DMS153 treated with DMSO at 0.1 percent for 48 hours (cell line): ENCODE measurements at regions not wholly inside any gene's neighbourhood (a gene's known extent, or its start where the extent isn't known, plus 50 kb on each side); places are given as distances from the start of the nearest gene placed in this dataset.
"Not testable (repeated sequence)": the region's sequence is repeated elsewhere in the genome, so short reads cannot be mapped to it uniquely, and the experiment has no call there.

Experiments
- DNase-seq: peaks from one replicate; lab custom pipeline; 2025; ENCODE audit not compliant: unreplicated experiment; lab: John Stamatoyannopoulos, UW

DNA sequence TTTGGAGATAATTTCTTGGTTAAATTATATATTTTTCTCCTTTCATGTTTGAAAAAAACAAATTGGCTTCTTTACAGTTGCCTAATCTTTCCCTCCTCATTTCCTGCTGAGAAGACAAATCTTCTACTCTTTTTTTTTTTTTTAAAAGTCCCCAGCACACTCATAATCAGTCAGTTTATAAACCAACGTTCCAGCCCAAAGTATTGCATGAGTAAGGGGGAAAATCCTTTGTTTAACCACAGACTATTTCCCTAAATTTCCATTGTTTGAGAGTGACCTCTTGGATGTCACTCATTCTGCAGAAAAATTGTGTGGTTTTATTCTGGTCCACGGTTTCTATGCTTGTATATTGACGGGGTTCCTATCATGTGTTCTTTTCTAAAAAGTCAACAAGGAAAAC is 55.1 kb upstream of the TLR4 start:
- DNase-seq, result no peak

- DNase-seq, result no peak
These were observed 59.1 kb upstream of the TLR4 start for GRCh38 chr9:117644932-117645636.

- peak; percentile 77 for DNase-seq
These were observed 59.9 kb upstream of the TLR4 start for GRCh38 chr9:117644133-117644931.

GRCh38 chr9:117643288-117643654 is 60.9 kb upstream of the TLR4 start:
- no peak for DNase-seq

DNA sequence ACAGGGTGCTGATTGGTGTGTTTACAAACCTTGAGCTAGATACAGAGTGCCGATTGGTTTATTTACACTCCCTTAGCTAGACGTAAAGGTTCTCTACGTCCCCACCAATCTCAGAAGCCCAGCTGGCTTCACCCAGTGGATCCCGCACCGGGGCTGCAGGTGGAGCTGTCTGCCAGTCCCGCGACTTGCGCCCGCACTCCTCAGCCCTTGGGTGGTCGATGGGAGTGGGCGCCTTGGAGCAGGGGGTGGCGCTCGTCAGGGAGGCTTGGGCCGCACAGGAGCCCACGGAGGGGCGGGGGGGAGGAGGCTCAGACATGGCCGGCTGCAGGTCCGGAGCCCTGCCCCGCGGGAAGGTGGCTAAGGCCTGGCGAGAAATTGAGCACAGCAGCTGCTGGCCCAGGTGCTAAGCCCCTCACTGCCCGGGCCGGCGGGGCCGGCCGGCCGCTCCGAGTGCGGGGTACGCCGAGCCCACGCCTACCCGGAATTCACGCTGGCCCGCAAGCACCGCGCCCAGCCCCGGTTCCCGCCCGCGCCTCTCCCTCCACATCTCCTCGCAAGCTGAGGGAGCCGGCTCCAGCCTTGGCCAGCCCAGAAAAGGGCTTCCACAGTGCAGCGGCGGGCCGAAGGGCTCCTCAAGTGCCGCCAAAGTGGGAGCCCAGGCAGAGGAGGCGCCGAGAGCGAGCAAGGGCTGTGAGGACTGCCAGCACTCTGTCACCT is 61.5 kb upstream of the TLR4 start:
- DNase-seq, result not testable (repeated sequence)

- no peak for DNase-seq
These were observed 67.5 kb upstream of the TLR4 start for GRCh38 chr9:117636681-117637080.

GRCh38 chr9:117625154-117625553 is 79.0 kb upstream of the TLR4 start:
- DNase-seq, result no peak

DNA sequence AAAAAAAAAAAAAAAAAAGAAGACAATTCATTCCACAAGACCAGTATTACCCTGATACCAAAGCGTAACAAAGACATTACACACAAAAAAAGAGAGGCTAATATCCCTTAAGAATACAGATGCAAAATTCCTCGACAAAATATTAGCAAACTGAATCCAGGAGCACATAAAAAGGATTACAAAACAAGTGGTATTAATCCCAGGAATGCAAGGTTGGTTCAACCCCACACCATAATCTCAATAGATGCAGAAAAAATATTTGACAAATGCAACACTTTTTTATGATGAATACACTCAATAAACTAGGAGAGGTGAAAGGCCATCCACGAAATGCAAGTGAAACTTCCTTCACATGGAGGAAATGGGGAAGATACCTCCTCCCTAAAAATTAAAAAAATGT is 80.1 kb upstream of the TLR4 start:
- DNase-seq, result no peak

GRCh38 chr9:117622347-117622746 is 81.9 kb upstream of the TLR4 start:
- no peak for DNase-seq

DNA sequence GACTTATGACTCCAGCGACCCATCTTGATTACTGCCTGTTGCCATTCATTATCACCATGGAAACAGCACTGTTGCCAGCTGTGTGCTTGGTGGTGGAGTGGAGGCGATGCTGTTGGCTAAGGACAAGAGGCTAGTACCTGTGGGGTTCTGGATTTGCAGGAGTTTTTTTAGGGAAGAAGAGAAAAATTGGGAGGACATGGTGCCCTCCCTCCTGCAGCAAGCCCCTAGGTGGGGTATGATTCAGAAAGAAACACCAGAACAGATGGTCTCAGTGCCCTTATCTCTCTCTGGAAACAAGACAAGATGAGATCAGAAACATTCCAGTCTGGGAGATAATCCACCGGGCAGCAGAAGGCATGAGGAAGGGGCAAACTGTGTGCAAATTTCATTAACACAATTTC is 87.8 kb upstream of the TLR4 start:
- DNase-seq, result peak; percentile 17

DNA sequence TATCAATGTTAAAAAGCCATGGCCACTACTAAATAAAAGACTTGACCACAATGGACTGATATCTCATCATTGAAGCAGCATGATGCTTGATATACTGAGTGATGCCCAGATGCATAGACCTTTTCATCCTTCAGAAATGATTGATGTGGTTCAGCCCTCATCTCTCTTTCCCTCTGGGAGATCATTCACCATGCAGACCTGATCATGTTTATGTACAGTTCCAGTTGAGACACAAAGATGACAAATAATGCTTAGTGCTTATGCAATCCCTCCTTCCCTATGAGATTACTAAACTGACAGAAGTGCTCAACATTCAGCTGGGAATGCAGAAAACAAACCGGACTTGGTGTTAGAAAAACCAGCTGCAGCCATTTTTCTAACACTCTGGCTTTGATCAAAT is 91.9 kb upstream of the TLR4 start:
- no peak for DNase-seq

GRCh38 chr9:117597977-117598376 is 106.2 kb upstream of the TLR4 start:
- DNase-seq, result no peak

- DNase-seq, result no peak
These were observed 107.5 kb upstream of the TLR4 start for GRCh38 chr9:117596678-117597077.

- no peak for DNase-seq
These were observed 108.6 kb upstream of the TLR4 start for GRCh38 chr9:117595650-117596049.

DNA sequence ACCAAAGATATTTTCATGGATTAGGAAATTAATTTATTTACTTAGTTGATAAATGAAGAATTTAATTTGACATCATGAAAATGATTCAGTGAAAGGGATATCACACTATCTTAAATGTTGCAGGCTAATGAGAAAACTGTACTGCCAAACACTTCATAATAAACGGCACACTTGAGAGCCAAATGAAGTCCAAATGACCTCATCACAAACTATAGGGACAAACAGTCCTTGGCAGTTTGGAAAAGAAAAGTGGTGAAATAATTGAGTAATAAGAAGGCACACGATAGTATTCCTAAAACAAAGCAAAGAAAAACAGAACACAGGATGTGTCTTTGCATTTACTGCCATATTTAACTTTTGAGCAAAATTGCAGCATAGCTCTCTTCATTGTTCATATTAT is 116.9 kb upstream of the TLR4 start:
- DNase-seq, result no peak

- no peak for DNase-seq
These were observed 130.1 kb upstream of the TLR4 start for GRCh38 chr9:117574099-117574498.

DNA sequence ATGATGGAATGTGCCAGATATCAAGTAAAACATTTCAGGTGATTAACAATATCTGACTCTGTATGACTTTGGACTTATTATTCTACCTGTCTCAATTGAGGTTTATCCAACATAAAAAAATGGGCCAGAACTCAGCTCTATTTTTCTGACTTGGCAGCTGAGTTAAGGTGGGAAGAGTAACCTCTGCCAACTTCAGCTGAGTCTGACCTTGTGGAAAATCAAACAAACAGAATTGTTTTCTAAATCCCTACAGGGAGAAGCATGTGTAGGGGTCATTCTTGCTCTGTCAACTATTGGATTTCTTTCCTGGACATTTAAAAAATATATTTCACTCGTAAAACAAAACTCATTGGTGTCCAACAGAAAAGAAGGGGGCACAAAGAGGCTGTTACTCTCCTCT is 139.4 kb upstream of the TLR4 start:
- DNase-seq, result no peak

GRCh38 chr9:117561761-117562160 is 142.4 kb upstream of the TLR4 start:
- no peak for DNase-seq

DNA sequence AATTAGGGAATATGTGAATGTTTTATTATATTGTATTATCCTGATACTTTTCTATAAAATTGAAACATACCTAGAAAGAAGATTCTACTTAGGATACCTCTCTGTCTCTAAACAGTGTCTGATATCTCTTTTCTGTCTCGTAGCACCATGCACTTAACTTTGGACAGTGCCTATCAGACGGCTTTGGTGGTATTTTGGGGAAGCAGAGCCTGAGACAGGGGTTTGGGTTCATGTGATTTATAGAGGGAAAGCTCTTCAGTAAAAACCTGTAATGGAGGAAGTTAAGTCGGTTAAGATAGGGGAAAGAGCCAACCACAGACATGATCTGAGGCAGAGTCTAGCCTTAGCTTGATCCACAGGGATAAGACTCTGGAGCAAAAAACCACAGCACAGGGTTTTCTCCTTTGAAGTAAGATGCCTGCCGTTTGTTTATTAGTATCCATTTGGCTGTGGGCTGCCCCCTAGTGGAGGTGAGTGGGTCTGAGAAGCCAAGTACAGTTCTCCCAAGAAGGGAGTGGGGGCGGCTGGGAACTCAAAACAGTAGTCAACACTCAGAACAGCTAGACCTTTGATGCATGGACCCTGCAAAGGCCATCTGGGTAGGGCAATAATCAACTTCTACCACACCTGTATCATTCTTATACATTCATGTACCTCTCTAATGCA is 141.2 kb upstream of the ASTN2 start:
- DNase-seq, result peak; percentile 34

GRCh38 chr9:117552811-117553210 is 138.0 kb upstream of the ASTN2 start:
- no peak for DNase-seq

DNA sequence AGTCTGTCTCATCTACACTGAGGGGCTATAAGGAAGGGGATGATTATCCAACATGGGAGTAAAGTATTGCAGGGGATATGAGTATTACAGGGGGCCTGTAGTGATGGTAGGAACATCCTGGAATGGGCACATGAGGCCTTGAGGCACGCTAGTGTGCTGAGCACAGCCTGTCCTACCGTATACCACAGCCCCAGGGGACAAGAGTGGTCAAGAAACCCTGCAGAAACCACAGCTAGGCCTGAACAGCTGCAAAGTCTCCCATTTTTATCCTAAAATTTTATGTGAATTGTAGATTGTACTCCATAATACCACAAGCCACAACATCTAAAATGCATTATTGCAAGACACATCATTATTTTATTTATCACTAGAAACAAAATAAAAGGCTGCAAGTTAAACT is 136.3 kb upstream of the ASTN2 start:
- no peak for DNase-seq

- DNase-seq, result no peak
These were observed 134.6 kb upstream of the ASTN2 start for GRCh38 chr9:117549444-117549843.
